ENCODE measurements at regions not wholly inside any gene's neighbourhood (a gene's known extent, or its start where the extent isn't known, plus 50 kb on each side); places are given as distances from the start of the nearest gene placed in this dataset.

DNA sequence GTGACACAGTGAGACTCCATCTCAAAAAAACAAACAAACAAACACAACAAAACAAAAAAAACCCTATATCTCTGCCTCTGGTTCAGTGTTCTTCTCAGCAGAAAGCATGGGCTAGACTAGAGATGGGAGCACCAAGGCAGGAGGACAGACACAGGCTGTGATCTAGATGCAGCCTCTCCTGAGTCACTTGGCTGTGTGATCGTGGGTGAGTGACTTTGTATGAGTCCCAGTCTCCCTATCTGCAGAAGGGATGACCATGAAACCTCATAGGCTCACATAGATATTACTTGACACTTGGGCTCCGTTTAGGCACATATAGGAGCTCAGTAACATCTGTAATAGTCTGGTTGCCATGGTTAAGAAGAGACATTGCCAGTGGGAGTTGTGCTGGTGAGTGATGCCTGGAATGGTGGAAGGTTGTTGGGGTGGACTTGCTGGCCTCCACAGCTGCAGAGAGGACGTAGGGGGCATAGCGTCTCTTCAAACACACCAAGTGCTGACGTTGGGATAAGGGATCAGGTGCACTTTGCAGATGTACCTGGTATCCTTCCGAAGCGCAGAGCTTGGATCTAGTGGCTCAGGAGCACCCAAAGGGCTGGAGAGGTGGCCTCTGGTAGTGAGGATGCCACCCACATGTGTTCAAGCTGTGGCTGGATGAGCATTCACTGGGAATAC is 318.9 kb upstream of the HS6ST1 start:
- no peak overlapping the region for H3K4me3 ChIP-seq (ENCODE audit: low read depth, low read length)
- in situ Hi-C loops (cut with HindIII; ENCODE audit: low sequenced_read_pairs) = no loop called here
- DNase-seq (ENCODE audit: low read depth, low spot score) = no peak
- TF ChIP-seq, protein P1, sequence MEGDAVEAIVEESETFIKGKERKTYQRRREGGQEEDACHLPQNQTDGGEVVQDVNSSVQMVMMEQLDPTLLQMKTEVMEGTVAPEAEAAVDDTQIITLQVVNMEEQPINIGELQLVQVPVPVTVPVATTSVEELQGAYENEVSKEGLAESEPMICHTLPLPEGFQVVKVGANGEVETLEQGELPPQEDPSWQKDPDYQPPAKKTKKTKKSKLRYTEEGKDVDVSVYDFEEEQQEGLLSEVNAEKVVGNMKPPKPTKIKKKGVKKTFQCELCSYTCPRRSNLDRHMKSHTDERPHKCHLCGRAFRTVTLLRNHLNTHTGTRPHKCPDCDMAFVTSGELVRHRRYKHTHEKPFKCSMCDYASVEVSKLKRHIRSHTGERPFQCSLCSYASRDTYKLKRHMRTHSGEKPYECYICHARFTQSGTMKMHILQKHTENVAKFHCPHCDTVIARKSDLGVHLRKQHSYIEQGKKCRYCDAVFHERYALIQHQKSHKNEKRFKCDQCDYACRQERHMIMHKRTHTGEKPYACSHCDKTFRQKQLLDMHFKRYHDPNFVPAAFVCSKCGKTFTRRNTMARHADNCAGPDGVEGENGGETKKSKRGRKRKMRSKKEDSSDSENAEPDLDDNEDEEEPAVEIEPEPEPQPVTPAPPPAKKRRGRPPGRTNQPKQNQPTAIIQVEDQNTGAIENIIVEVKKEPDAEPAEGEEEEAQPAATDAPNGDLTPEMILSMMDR (IDR thresholded peaks at IDR 0.05; ENCODE audit: low read depth, low read length) = no peak

DNA sequence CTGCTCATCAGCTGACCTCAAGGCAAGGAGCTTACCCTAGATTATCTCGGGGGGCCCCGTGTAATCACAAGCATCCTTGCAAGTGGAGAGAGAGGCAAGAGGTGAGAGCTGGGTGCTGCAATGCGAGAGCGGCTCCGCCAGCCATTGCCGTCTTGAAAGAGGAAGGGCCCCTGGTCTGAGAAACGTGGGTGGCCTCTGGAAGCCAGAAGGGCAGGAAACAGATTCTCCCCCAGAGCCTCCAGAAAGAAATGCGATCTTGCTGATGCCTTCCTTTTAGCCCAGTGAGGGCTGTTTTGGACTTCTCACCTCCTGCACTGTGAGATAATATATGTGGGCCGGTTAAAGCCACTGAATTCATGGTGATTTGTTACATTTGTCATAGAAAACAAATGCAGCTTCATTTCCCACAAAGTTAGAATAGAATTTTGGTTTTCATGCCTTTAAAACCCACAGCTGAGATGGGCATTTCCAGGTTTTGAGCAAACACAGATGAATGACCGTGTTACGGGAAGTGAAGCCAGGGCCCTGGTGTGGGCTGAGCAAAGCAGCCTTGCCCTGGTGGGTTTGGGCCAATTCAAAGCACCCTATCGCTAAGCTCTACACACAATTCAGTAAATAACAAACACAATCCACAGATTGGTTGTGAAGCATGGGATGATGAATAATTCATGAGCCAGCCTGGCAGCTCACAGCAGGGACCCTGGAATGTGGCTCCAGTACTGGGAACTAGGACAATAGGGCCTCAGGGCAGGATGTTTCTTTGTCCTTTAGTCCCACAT is 319.9 kb upstream of the HS6ST1 start:
- H3K4me3 ChIP-seq (ENCODE audit: low read depth, low read length) = no peak overlapping the region
- in situ Hi-C loops (cut with HindIII; ENCODE audit: low sequenced_read_pairs) = no loop called here
- TF ChIP-seq, protein P1 (IDR thresholded peaks at IDR 0.05; ENCODE audit: low read depth, low read length) = no peak
- peak; percentile 81 for DNase-seq (ENCODE audit: low read depth, low spot score)

DNA sequence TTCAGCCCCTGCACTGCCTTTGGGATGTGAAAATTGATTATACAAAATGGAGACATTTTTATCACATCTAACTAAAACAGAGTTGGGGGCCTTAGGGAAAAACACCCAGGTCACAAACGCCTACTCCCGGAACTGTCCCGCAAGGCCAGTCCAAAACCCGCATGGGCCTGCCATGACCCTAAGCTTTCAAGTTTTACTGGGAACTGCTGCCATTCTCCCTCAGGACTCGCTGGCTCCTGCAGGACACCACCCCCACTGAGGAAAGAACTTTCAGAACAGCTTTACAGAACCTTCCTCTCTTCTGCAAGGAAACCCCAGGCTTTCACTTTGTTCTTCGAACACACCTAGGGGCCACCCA is 320.4 kb upstream of the HS6ST1 start:
- TF ChIP-seq, protein P1 (IDR thresholded peaks at IDR 0.05; ENCODE audit: low read depth, low read length) = no peak
- H3K4me3 ChIP-seq (ENCODE audit: low read depth, low read length) = no peak overlapping the region
- no peak for DNase-seq (ENCODE audit: low read depth, low spot score)
- in situ Hi-C loops (cut with HindIII; ENCODE audit: low sequenced_read_pairs) = no loop called here

DNA sequence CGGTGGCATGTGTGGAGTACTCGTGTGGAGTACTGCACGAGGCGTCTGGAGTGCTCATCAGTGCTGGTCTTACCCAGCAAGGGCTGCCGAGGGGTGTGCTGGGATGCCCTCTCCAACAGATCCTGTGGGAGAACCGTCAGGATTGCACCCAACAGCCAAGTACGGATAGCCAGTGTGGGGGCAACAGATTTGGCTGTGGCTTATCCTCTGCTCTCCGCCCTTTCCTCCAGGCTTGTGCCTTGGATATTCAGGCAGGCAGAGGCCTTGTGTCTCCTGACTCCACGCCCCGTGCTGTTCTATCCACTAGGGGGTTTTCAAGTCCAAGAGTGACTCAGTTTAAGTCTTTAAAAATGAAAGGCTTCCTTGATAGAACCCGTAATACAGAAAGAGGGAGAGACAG is 321.0 kb upstream of the HS6ST1 start:
- no peak for DNase-seq (ENCODE audit: low read depth, low spot score)
- TF ChIP-seq, protein P1 (IDR thresholded peaks at IDR 0.05; ENCODE audit: low read depth, low read length) = no peak
- in situ Hi-C loops (cut with HindIII; ENCODE audit: low sequenced_read_pairs) = no loop called here
- H3K4me3 ChIP-seq (ENCODE audit: low read depth, low read length) = no peak overlapping the region

DNA sequence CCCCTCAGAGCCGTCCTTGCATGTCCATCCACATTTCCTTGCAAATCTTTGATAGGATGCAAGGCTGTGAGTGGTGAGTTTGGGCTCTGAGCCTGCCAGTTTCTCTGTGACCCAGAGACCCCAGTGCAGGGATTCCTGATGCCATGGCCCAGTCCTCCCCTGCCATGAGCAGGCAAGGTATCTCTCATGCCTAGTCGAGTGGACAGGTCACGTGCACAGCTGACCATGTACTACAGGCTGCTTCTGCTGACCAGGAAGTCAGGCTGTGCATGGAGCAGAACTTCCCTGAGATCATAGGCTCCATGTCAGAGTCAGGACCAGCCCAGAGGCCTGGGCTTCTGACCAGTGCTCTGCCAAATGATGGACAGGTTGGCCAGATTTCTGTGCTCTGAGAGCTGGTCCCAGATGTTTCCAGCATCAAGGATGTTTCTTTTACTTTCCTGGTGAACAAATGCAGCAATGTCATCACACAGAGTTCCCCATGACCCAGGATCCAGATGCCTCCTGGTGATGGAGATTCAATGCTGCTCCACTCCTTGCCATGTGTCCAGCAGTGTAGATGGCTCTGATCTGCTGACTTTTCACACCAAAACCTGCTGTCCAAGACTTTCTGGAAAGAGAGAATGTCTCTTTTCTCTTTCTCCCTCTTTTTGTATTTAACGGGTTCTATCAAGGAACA is 321.6 kb upstream of the HS6ST1 start:
- no peak for DNase-seq (ENCODE audit: low read depth, low spot score)
- TF ChIP-seq, protein P1 (IDR thresholded peaks at IDR 0.05; ENCODE audit: low read depth, low read length) = no peak
- in situ Hi-C loops (cut with HindIII; ENCODE audit: low sequenced_read_pairs) = no loop called here
- no peak overlapping the region for H3K4me3 ChIP-seq (ENCODE audit: low read depth, low read length)

DNA sequence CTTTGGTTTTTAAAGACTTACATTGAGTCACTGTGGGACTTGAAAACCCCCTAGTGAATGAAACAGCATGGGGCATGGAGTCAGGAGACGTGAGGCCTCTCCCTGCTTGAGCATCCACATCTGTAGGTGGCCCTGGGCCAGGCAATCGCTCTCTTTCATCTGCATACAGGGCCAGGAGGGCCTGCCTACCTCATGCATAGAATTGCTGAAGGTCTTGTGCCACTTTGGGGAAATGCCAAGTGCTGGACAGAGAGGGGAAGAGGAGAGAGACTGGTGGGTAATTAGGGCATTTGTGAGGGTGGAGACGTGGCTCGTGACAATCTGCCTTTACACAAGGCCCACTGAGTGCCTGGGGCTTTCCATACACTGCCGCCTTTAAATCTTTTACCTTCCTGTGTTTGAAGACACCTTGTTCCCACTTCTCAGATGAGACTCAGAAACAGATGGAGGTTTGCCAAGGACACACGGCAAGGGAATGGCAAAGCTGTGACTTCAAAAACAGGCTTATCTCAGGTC is 322.2 kb upstream of the HS6ST1 start:
- in situ Hi-C loops (cut with HindIII; ENCODE audit: low sequenced_read_pairs) = no loop called here
- H3K4me3 ChIP-seq (ENCODE audit: low read depth, low read length) = no peak overlapping the region
- TF ChIP-seq, protein P1 (IDR thresholded peaks at IDR 0.05; ENCODE audit: low read depth, low read length) = no peak
- DNase-seq (ENCODE audit: low read depth, low spot score) = no peak
